ENCODE measurements at regions not wholly inside any gene's neighbourhood (a gene's known extent, or its start where the extent isn't known, plus 50 kb on each side); places are given as distances from the start of the nearest gene placed in this dataset.

- no peak for TF ChIP-seq ZNF740 (CRISPR knock-in tag; IDR thresholded peaks at IDR 0.05)
- no peak for TF ChIP-seq ZBTB33 (CRISPR knock-in tag; IDR thresholded peaks at IDR 0.05)
- no peak for TF ChIP-seq ZNF362 (CRISPR knock-in tag; IDR thresholded peaks at IDR 0.05; ENCODE audit: borderline replicate concordance)
- TF ChIP-seq SUZ12 (IDR thresholded peaks at IDR 0.05; ENCODE audit: low read depth, low read length), result no peak
- TF ChIP-seq NCOA1 (CRISPR knock-in tag; IDR thresholded peaks at IDR 0.05), result no peak
- no peak for TF ChIP-seq SOX6 (IDR thresholded peaks at IDR 0.05)
- no peak for TF ChIP-seq SOX6 (CRISPR knock-in tag; IDR thresholded peaks at IDR 0.05)
- no peak for TF ChIP-seq ZNF407 (CRISPR knock-in tag; IDR thresholded peaks at IDR 0.05; ENCODE audit: not compliant biosample characterization)
- TF ChIP-seq ZNF251 (CRISPR knock-in tag; IDR thresholded peaks at IDR 0.05), result no peak
- no peak for TF ChIP-seq NFAT5 (CRISPR knock-in tag; IDR thresholded peaks at IDR 0.05)
These were observed 106.6 kb upstream of the ZBTB40 start (continued) for GRCh38 chr1:22344851-22345560.

Measured in HepG2 (cell line).